CD14-positive monocyte (primary cell): ENCODE measurements at regions not wholly inside any gene's neighbourhood (a gene's known extent, or its start where the extent isn't known, plus 50 kb on each side); places are given as distances from the start of the nearest gene placed in this dataset.

ENCODE experiments used
- DNase-seq, 3 donors: peaks; one replicate each; pipeline ENCODE4 v3.0.0-alpha.2; 2011 to 2022
- H2AFZ ChIP-seq: 2 replicates; pipeline ENCODE4 v1.6.0; 2012; ENCODE audit warnings: mild to moderate bottlenecking, low read depth, low read length, inconsistent platforms; ENCODE audit not compliant: insufficient read depth, poor library complexity, severe bottlenecking
- H3K27ac ChIP-seq, 2 donors: 1 replicate in 1 of 2; 2 replicates in 1 of 2; pipeline ENCODE4 v1.5.1; 2012 to 2013; ENCODE audit warnings: low read length in 2 of 2, control low read depth in 1 of 2, inconsistent platforms in 1 of 2, low read depth in 1 of 2, mild to moderate bottlenecking in 1 of 2
- H3K27me3 ChIP-seq, 2 donors: one replicate each; pipeline versions ENCODE4 v1.6.0 to v1.6.1; 2011 to 2013; ENCODE audit warnings: low read length in 2 of 2; ENCODE audit not compliant: control insufficient read depth in 2 of 2, insufficient read depth in 2 of 2
- H3K36me3 ChIP-seq, 2 donors: replicated peaks in 1 of 2; 1 replicate in 1 of 2; 2 replicates in 1 of 2; pipeline versions ENCODE4 v1.5.1 to v1.6.1; 2012 to 2013; ENCODE audit warnings: low read length in 2 of 2, control low read depth in 1 of 2, inconsistent platforms in 1 of 2, mild to moderate bottlenecking in 1 of 2; ENCODE audit not compliant: insufficient read depth in 2 of 2, control insufficient read depth in 1 of 2
- H3K4me1 ChIP-seq, 2 donors: 1 replicate in 1 of 2; 2 replicates in 1 of 2; pipeline versions ENCODE4 v1.5.1 to v1.6.1; 2012 to 2013; ENCODE audit warnings: low read length in 2 of 2, control low read depth in 1 of 2, inconsistent platforms in 1 of 2, mild to moderate bottlenecking in 1 of 2, moderate library complexity in 1 of 2; ENCODE audit not compliant: insufficient read depth in 2 of 2, control insufficient read depth in 1 of 2
- H3K4me2 ChIP-seq: replicated peaks from 2 replicates; pipeline ENCODE3; 2012; ENCODE audit warnings: low read length, moderate library complexity, mild to moderate bottlenecking; ENCODE audit not compliant: poor library complexity, severe bottlenecking; ENCODE audit errors: extremely low read depth
- H3K4me3 ChIP-seq, 3 experiments: fragments of 200-600 bp in 1 of 3; sonication (generic) in 1 of 3; replicated peaks in 1 of 3; 1 replicate in 2 of 3; 2 replicates in 1 of 3; pipeline ENCODE4 v1.5.1; 2011 to 2013; ENCODE audit warnings: low read length in 3 of 3, mild to moderate bottlenecking in 3 of 3, control low read depth in 2 of 3, low read depth in 2 of 3, inconsistent platforms in 1 of 3, moderate library complexity in 1 of 3
- H3K79me2 ChIP-seq: 2 replicates; pipeline ENCODE4 v1.6.0; 2012; ENCODE audit warnings: mild to moderate bottlenecking, control low read depth, inconsistent platforms, low read length, moderate library complexity; ENCODE audit not compliant: insufficient read depth
- H3K9ac ChIP-seq: 2 replicates; pipeline ENCODE4 v1.6.0; 2017; ENCODE audit warnings: low read length, mild to moderate bottlenecking; ENCODE audit not compliant: insufficient read depth, poor library complexity, severe bottlenecking
- H3K9me3 ChIP-seq, 2 donors: replicated peaks in 1 of 2; 1 replicate in 1 of 2; 2 replicates in 1 of 2; pipeline versions ENCODE4 v1.5.1 to v1.6.1; 2012 to 2013; ENCODE audit warnings: low read length in 2 of 2, control low read depth in 1 of 2; ENCODE audit not compliant: control insufficient read depth in 1 of 2, insufficient read depth in 1 of 2
- H4K20me1 ChIP-seq: 2 replicates; pipeline ENCODE4 v1.6.0; 2012; ENCODE audit warnings: mild to moderate bottlenecking, low read length, control low read depth, moderate library complexity; ENCODE audit not compliant: insufficient read depth
- H3K27ac Mint-ChIP-seq, 7 donors: one replicate each; pipeline ENCODE4 v1.8.0; 2020; ENCODE audit warnings: mild to moderate bottlenecking in 7 of 7, mixed read lengths in 7 of 7, moderate library complexity in 6 of 7, inconsistent platforms in 2 of 7
- H3K27me3 Mint-ChIP-seq, 3 donors: one replicate each; pipeline ENCODE4 v1.8.0; 2021 to 2022; ENCODE audit warnings: low read depth in 3 of 3, mild to moderate bottlenecking in 3 of 3, mixed read lengths in 3 of 3, moderate library complexity in 3 of 3, inconsistent platforms in 1 of 3
- H3K36me3 Mint-ChIP-seq, 2 donors: one replicate each; pipeline ENCODE4 v1.8.0; 2020; ENCODE audit warnings: mixed read lengths in 2 of 2, inconsistent platforms in 1 of 2, mild to moderate bottlenecking in 1 of 2
- H3K4me1 Mint-ChIP-seq: one replicate; pipeline ENCODE4 v1.8.0; 2020; ENCODE audit warnings: mild to moderate bottlenecking, mixed read lengths
- H3K4me3 Mint-ChIP-seq, 2 donors: one replicate each; pipeline ENCODE4 v1.8.0; 2020; ENCODE audit warnings: mild to moderate bottlenecking in 2 of 2, mixed read lengths in 2 of 2, moderate library complexity in 1 of 2
- H3K9me3 Mint-ChIP-seq, 7 donors: one replicate each; pipeline ENCODE4 v1.8.0; 2020 to 2022; ENCODE audit warnings: mixed read lengths in 7 of 7, mild to moderate bottlenecking in 6 of 7, moderate library complexity in 6 of 7, inconsistent platforms in 2 of 7
- WGBS: methylation state at CpG from one replicate; pipeline ENCODE4 v1.1.5; 2013; ENCODE audit warnings: missing lambda C conversion rate; ENCODE audit not compliant: insufficient coverage; 5-methylcytosine and 5-hydroxymethylcytosine counted together
- intact Hi-C, 2 donors: fragments of 100-400 bp; cut with micrococcal nuclease; formaldehyde crosslinking; loops; one replicate each; pipeline versions ENCODE4 v1.15.0 to v1.15.1; 2023
- TF ChIP-seq, protein P1 (sequence below): fragments of 200-600 bp; IDR thresholded peaks from one replicate; pipeline ENCODE4 v1.8.0; 2022; ENCODE audit warnings: antibody characterized with exemption, mild to moderate bottlenecking

- Histone ChIP-seq H2AFZ (no peak overlapping the region), H3K27me3 (no peaks in the 10 kb centered on the region), H3K9ac (no peak overlapping the region), H3K27ac (no peak overlapping the region), H3K4me3 (no peak overlapping the region), H3K4me1 (peaks cover 18 to 19% of the 10 kb centered on the region in 2 donors), H3K79me2 (no peaks in the 10 kb centered on the region), H3K9me3 (no peaks in the 10 kb centered on the region), H4K20me1 (no peaks in the 10 kb centered on the region), H3K36me3 (no peaks in the 10 kb centered on the region), H3K4me2 (no peak overlapping the region)
- Mint-ChIP-seq H3K27ac (no peak overlapping the region), H3K4me3 (peak overlapping the region in 1 of 2 donors; percentile 80), H3K27me3 (peaks cover 3 to 4% (median 4%) of the 10 kb centered on the region in 3 donors), H3K4me1 (peaks cover 24% of the 10 kb centered on the region), H3K36me3 (no peaks in the 10 kb centered on the region), H3K9me3 (peaks cover 0 to 6% (median 0%) of the 10 kb centered on the region in 7 donors)
- DNase-seq, result no peak
- intact Hi-C loops, result no loop called here
- TF ChIP-seq, protein P1, sequence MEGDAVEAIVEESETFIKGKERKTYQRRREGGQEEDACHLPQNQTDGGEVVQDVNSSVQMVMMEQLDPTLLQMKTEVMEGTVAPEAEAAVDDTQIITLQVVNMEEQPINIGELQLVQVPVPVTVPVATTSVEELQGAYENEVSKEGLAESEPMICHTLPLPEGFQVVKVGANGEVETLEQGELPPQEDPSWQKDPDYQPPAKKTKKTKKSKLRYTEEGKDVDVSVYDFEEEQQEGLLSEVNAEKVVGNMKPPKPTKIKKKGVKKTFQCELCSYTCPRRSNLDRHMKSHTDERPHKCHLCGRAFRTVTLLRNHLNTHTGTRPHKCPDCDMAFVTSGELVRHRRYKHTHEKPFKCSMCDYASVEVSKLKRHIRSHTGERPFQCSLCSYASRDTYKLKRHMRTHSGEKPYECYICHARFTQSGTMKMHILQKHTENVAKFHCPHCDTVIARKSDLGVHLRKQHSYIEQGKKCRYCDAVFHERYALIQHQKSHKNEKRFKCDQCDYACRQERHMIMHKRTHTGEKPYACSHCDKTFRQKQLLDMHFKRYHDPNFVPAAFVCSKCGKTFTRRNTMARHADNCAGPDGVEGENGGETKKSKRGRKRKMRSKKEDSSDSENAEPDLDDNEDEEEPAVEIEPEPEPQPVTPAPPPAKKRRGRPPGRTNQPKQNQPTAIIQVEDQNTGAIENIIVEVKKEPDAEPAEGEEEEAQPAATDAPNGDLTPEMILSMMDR, result no peak
- 70% methylated on average over 5 of the region's 5 CpGs for WGBS
Measured at GRCh38 chr22:27317096-27317495, 484.5 kb downstream of the MN1 start.

DNA sequence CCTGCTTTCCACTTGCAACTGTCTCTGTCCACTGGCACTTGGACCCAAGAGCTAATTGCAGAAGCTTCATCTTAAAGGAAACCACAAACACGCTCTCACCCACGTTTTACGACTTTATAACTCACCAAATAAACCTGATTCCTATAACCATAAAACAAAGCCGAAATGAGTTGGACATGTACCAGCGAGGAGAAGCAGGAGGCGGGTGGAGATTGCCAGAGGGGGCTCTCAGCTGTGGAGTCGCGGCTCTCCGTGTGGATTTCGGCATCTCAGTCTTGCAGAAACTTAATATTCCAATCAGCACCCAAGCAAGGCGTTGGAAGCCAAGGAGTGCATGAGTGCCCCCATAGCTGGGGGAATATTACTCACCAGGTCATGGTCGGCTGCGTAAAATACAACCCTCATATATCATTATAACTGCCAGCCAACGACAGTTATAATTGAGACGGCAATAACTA lies 483.6 kb downstream of the MN1 start:
- Histone ChIP-seq H2AFZ (peak overlapping the region; percentile 43), H3K36me3 (no peaks in the 10 kb centered on the region), H3K27me3 (peaks cover 0 to under 1% of the 10 kb centered on the region in 2 donors), H3K9me3 (no peaks in the 10 kb centered on the region), H3K4me3 (peak overlapping the region in 1 of 3 experiments; percentile 28), H3K4me1 (peaks cover 18 to 19% of the 10 kb centered on the region in 2 donors), H3K27ac (no peak overlapping the region), H4K20me1 (no peaks in the 10 kb centered on the region), H3K4me2 (peak overlapping the region; percentile 38), H3K9ac (no peak overlapping the region), H3K79me2 (no peaks in the 10 kb centered on the region)
- no peak for DNase-seq
- intact Hi-C loops, result no loop called here
- 0% methylated on average over 3 of the region's 15 CpGs for WGBS
- Mint-ChIP-seq H3K36me3 (no peaks in the 10 kb centered on the region), H3K27ac (peak overlapping the region in 1 of 7 donors; percentile 16), H3K4me3 (peak overlapping the region; percentile 40 to 80), H3K4me1 (peaks cover 24% of the 10 kb centered on the region), H3K27me3 (peaks cover 4 to 10% (median 4%) of the 10 kb centered on the region in 3 donors), H3K9me3 (peaks cover 0 to 6% (median 2%) of the 10 kb centered on the region in 7 donors)
- TF ChIP-seq, protein P1, result no peak
